HEK293T (cell line): ENCODE measurements at regions not wholly inside any gene's neighbourhood (a gene's known extent, or its start where the extent isn't known, plus 50 kb on each side); places are given as distances from the start of the nearest gene placed in this dataset.

Experiments used
- CTCF ChIA-PET: fragments of 350-600 bp; formaldehyde crosslinking; extraction: SDS; loops from one replicate; lab custom pipeline; 2021; ENCODE audit warnings: antibody characterized with exemption, inconsistent platforms; lab: Yijun Ruan, JAX
- POLR2A ChIA-PET: fragments of 350-600 bp; formaldehyde crosslinking; extraction: SDS; loops from one replicate; lab custom pipeline; 2020; ENCODE audit warnings: antibody characterized with exemption, inconsistent platforms; lab: Yijun Ruan, JAX
- DNase-seq: peaks from one replicate; pipeline ENCODE4 v3.0.0; 2012; ENCODE audit warnings: mixed read lengths; ENCODE audit errors: extremely low spot score
- ARNT ChIP-seq: fragments of 450-650 bp; IDR thresholded peaks from 2 replicates; pipeline ENCODE4 v1.6.1; 2017; ENCODE audit warnings: mild to moderate bottlenecking
- BHLHE40 ChIP-seq: fragments of 450-650 bp; IDR thresholded peaks from 2 replicates; pipeline ENCODE4 v1.6.1; 2016; ENCODE audit warnings: mild to moderate bottlenecking, moderate library complexity, borderline replicate concordance
- CTBP1 ChIP-seq: fragments of 450-650 bp; IDR thresholded peaks from 2 replicates; pipeline ENCODE4 v1.6.1; 2016; ENCODE audit warnings: borderline replicate concordance
- ELF4 ChIP-seq: fragments of 450-650 bp; IDR thresholded peaks from 2 replicates; pipeline ENCODE4 v1.6.1; 2017; ENCODE audit warnings: antibody characterized with exemption
- FOXA1 ChIP-seq: fragments of 450-650 bp; IDR thresholded peaks from 2 replicates; pipeline ENCODE4 v1.6.1; 2016; ENCODE audit warnings: mild to moderate bottlenecking
- FOXK2 ChIP-seq: fragments of 450-650 bp; IDR thresholded peaks from 2 replicates; pipeline ENCODE4 v1.6.1; 2016; ENCODE audit warnings: mild to moderate bottlenecking
- FOXM1 ChIP-seq: fragments of 450-650 bp; IDR thresholded peaks from 2 replicates; pipeline ENCODE4 v1.6.1; 2017; ENCODE audit warnings: mild to moderate bottlenecking, borderline replicate concordance
- HDGF ChIP-seq: fragments of 450-650 bp; IDR thresholded peaks from 2 replicates; pipeline ENCODE4 v1.6.1; 2017; ENCODE audit warnings: antibody characterized with exemption, borderline replicate concordance
- L3MBTL2 ChIP-seq: fragments of 450-650 bp; conservative IDR thresholded peaks from 2 replicates; pipeline ENCODE4 v1.6.1; 2016; ENCODE audit warnings: mild to moderate bottlenecking
- LEF1 ChIP-seq: fragments of 450-650 bp; IDR thresholded peaks from 2 replicates; pipeline ENCODE4 v1.6.1; 2017; ENCODE audit warnings: mild to moderate bottlenecking, borderline replicate concordance
- NFRKB ChIP-seq: fragments of 450-650 bp; IDR thresholded peaks from 2 replicates; pipeline ENCODE4 v1.6.1; 2016; ENCODE audit warnings: mild to moderate bottlenecking, moderate library complexity
- PKNOX1 ChIP-seq: fragments of 450-650 bp; IDR thresholded peaks from 2 replicates; pipeline ENCODE4 v1.6.1; 2016
- SP1 ChIP-seq: fragments of 450-650 bp; IDR thresholded peaks from 2 replicates; pipeline ENCODE4 v1.6.1; 2017
- SUZ12 ChIP-seq: fragments of 450-650 bp; IDR thresholded peaks from 2 replicates; pipeline ENCODE4 v1.6.1; 2016; ENCODE audit warnings: mild to moderate bottlenecking
- TARDBP ChIP-seq: fragments of 450-650 bp; IDR thresholded peaks from 2 replicates; pipeline ENCODE4 v1.6.1; 2016
- ZNF384 ChIP-seq: fragments of 450-650 bp; IDR thresholded peaks from 2 replicates; pipeline ENCODE4 v1.6.1; 2016

GRCh38 chr12:77494296-77494695, 336.4 kb upstream of the NAV3 start:
- ChIA-PET POLR2A (no interaction called here), CTCF (no interaction called here)
- TF ChIP-seq BHLHE40 (no peak), ZNF384 (no peak), HDGF (no peak), ARNT (no peak)
- DNase-seq = no peak

- no peak for TF ChIP-seq BHLHE40
- no peak for TF ChIP-seq TARDBP
- no peak for TF ChIP-seq SP1
- no peak for TF ChIP-seq CTBP1
- TF ChIP-seq FOXM1 = no peak
- no peak for TF ChIP-seq L3MBTL2
- TF ChIP-seq SUZ12 = no peak
- no peak for TF ChIP-seq ZNF384
- no peak for TF ChIP-seq FOXK2
- TF ChIP-seq PKNOX1 = no peak
- TF ChIP-seq ARNT = no peak
- TF ChIP-seq FOXA1 = no peak
- no peak for TF ChIP-seq ELF4
- no peak for TF ChIP-seq LEF1
- TF ChIP-seq NFRKB = no peak
- CTCF ChIA-PET = no interaction called here
- DNase-seq = no peak
- POLR2A ChIA-PET = no interaction called here
Measured at GRCh38 chr12:77493302-77494168, 337.2 kb upstream of the NAV3 start.

GRCh38 chr12:77492536-77492935, 338.2 kb upstream of the NAV3 start:
- POLR2A ChIA-PET = no interaction called here
- CTCF ChIA-PET = no interaction called here
- TF ChIP-seq ELF4 (no peak), LEF1 (no peak), SUZ12 (no peak), ZNF384 (no peak), FOXM1 (no peak), FOXA1 (no peak), FOXK2 (no peak), CTBP1 (no peak), L3MBTL2 (no peak), PKNOX1 (no peak), HDGF (no peak), SP1 (no peak)

GRCh38 chr12:77489331-77489970, 341.2 kb upstream of the NAV3 start:
- POLR2A ChIA-PET = no interaction called here
- no peak for TF ChIP-seq ZNF384
- TF ChIP-seq BHLHE40 = no peak
- TF ChIP-seq FOXK2 = no peak
- TF ChIP-seq HDGF = no peak
- no peak for TF ChIP-seq ELF4
- CTCF ChIA-PET = interaction anchor here (0.6 kb wide), 1 partner anchor 103 kb away, joined by 3 read pairs; no protein-coding TSS in a partner anchor
- DNase-seq = no peak

More at GRCh38 chr12:77492536-77492935, 338.2 kb upstream of the NAV3 start:
- no peak for DNase-seq

GRCh38 chr12:77488041-77488620, 342.6 kb upstream of the NAV3 start:
- ChIA-PET POLR2A (no interaction called here), CTCF (no interaction called here)
- no peak for DNase-seq
- TF ChIP-seq SP1 = no peak
- no peak for TF ChIP-seq ELF4
- TF ChIP-seq LEF1 = no peak
- TF ChIP-seq ZNF384 = no peak
- no peak for TF ChIP-seq L3MBTL2
- TF ChIP-seq TARDBP = no peak

GRCh38 chr12:77486872-77487271, 343.8 kb upstream of the NAV3 start:
- CTCF ChIA-PET = no interaction called here
- POLR2A ChIA-PET = no interaction called here
- DNase-seq = no peak
- TF ChIP-seq LEF1 (no peak), ELF4 (no peak), FOXK2 (no peak), BHLHE40 (no peak), TARDBP (no peak), CTBP1 (no peak), ZNF384 (no peak)
